GM10266 (cell line): ENCODE measurements at regions not wholly inside any gene's neighbourhood (a gene's known extent, or its start where the extent isn't known, plus 50 kb on each side); places are given as distances from the start of the nearest gene placed in this dataset.
"Not testable (repeated sequence)": the region's sequence is repeated elsewhere in the genome, so short reads cannot be mapped to it uniquely, and the experiment has no call there.

Experiments
- DNase-seq: peaks from one replicate; pipeline ENCODE4 v3.0.0; 2012; ENCODE audit errors: extremely low spot score
- CTCF ChIP-seq: IDR thresholded peaks from 2 replicates; pipeline ENCODE4 v1.5.1; 2012; ENCODE audit warnings: mild to moderate bottlenecking, low read depth; ENCODE audit not compliant: control insufficient read depth, insufficient read depth; ENCODE audit errors: missing control alignments

GRCh38 chr4:188329521-188329920, 190.3 kb downstream of the TRIML1 start:
- no peak for TF ChIP-seq CTCF
- no peak for DNase-seq

- no peak for TF ChIP-seq CTCF
- DNase-seq, result no peak
Observed at GRCh38 chr4:188332265-188332664, 193.0 kb downstream of the TRIML1 start.

GRCh38 chr4:188336891-188337290, 197.7 kb downstream of the TRIML1 start:
- no peak for DNase-seq
- no peak for TF ChIP-seq CTCF

GRCh38 chr4:188341428-188341827, 202.2 kb downstream of the TRIML1 start:
- no peak for TF ChIP-seq CTCF

GRCh38 chr4:188346171-188346809, 207.0 kb downstream of the TRIML1 start:
- TF ChIP-seq CTCF, result no peak
- no peak for DNase-seq

More at GRCh38 chr4:188341428-188341827, 202.2 kb downstream of the TRIML1 start:
- DNase-seq, result no peak

GRCh38 chr4:188347339-188347738, 208.1 kb downstream of the TRIML1 start:
- no peak for DNase-seq
- no peak for TF ChIP-seq CTCF

- not testable (repeated sequence) for DNase-seq
Observed at GRCh38 chr4:188349569-188349968, 210.3 kb downstream of the TRIML1 start.

GRCh38 chr4:188363196-188363595, 224.0 kb downstream of the TRIML1 start:
- DNase-seq, result no peak
- TF ChIP-seq CTCF, result no peak
